22Rv1 (cell line): ENCODE measurements at regions not wholly inside any gene's neighbourhood (a gene's known extent, or its start where the extent isn't known, plus 50 kb on each side); places are given as distances from the start of the nearest gene placed in this dataset.

Experiments
- H3K27ac ChIP-seq: fragments of 450-650 bp; 2 replicates; pipeline ENCODE4 v1.5.1; 2017
- ZFX ChIP-seq: fragments of 450-650 bp; IDR thresholded peaks from 2 replicates; pipeline ENCODE4 v1.6.1; 2017; ENCODE audit warnings: antibody characterized with exemption, borderline replicate concordance
- TF ChIP-seq, protein P1 (sequence below): fragments of 450-650 bp; IDR thresholded peaks from 2 replicates; pipeline ENCODE4 v1.5.1; 2017; ENCODE audit warnings: mild to moderate bottlenecking

DNA sequence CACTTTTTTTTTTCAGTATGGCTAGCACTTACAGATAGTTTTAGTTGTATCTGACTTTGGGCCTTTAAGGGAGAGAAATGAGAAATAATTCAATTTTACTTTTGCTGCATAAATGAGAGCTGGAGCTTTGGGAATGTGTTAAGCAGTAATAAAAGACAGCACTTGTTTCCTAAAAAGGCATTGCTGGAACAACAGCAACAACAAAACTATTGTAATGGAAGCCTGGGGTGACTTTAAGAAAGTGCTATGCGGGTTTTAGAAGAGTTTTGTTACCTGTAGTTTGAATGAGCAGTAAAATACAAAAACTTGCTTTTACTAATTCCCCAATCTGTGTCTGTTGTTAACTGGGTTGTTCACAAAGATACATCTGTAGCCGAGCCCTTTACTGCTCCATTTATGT, 774.0 kb upstream of the ARPP21 start:
- TF ChIP-seq, protein P1, sequence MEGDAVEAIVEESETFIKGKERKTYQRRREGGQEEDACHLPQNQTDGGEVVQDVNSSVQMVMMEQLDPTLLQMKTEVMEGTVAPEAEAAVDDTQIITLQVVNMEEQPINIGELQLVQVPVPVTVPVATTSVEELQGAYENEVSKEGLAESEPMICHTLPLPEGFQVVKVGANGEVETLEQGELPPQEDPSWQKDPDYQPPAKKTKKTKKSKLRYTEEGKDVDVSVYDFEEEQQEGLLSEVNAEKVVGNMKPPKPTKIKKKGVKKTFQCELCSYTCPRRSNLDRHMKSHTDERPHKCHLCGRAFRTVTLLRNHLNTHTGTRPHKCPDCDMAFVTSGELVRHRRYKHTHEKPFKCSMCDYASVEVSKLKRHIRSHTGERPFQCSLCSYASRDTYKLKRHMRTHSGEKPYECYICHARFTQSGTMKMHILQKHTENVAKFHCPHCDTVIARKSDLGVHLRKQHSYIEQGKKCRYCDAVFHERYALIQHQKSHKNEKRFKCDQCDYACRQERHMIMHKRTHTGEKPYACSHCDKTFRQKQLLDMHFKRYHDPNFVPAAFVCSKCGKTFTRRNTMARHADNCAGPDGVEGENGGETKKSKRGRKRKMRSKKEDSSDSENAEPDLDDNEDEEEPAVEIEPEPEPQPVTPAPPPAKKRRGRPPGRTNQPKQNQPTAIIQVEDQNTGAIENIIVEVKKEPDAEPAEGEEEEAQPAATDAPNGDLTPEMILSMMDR = no peak
- no peak for TF ChIP-seq ZFX
- H3K27ac ChIP-seq = no peak overlapping the region

DNA sequence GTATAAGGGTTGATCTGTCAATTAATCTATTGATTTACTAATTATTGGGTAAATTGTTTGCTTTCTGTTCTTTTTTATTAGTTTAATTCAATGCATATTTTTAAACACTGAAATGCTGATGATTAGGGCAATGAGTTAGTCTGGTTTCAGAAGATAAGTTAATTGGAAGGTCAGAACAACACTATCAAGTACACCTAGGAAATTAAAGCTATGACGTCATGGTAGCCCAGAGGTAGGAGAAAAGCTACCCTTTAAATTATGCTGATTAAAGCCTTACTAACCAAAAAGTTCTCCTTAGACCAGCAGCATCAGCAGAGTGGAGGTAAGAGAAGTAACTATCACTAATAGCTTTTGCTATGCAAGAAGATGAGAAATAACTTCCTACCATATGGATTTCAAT, 770.4 kb upstream of the ARPP21 start:
- H3K27ac ChIP-seq = no peak overlapping the region
- TF ChIP-seq, protein P1 = no peak
- no peak for TF ChIP-seq ZFX

DNA sequence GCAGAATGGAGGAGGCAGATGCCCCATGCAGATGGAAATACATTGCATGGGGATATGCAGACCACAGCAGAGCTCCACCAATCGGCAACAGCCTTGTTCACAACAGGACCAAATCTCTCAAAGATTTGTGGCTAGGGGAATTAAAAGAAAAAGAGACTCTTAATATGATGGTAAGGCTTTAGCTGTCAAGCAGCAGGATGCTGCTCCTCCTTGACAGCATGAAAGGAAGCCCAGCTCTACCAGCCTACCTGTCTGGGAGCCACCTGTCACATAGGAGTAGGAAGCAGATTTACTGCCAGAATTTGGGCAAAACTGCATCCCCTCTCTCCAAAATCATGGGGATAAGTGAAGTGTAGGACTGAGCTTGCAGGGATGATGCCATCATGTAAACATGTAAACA, 769.6 kb upstream of the ARPP21 start:
- H3K27ac ChIP-seq = no peak overlapping the region
- TF ChIP-seq, protein P1 = no peak
- no peak for TF ChIP-seq ZFX

- no peak overlapping the region for H3K27ac ChIP-seq
- TF ChIP-seq, protein P1 = no peak
- TF ChIP-seq ZFX = no peak
These were observed 766.9 kb upstream of the ARPP21 start for GRCh38 chr3:34872406-34872805.

DNA sequence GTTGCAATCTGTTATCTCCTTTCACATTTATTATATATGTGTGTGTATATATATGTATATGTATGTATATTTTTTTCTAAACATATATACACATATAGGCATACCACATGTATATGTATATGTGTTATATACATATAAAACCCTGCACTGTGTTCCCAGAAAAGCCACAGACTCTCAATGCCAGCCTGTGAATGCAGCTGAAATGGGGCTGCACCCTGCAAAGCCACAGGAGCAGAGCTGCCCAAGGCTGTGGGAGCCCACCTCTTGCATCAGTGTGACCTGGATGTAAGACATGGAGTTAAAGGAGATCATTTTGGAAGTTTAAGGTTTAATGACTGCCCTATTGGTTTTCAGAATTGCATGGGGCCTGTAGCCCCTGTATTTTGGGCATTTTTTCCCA, 762.3 kb upstream of the ARPP21 start:
- H3K27ac ChIP-seq = no peak overlapping the region
- TF ChIP-seq, protein P1 = no peak
- no peak for TF ChIP-seq ZFX

GRCh38 chr3:34878488-34878887, 760.8 kb upstream of the ARPP21 start:
- TF ChIP-seq, protein P1 = no peak
- TF ChIP-seq ZFX = no peak

DNA sequence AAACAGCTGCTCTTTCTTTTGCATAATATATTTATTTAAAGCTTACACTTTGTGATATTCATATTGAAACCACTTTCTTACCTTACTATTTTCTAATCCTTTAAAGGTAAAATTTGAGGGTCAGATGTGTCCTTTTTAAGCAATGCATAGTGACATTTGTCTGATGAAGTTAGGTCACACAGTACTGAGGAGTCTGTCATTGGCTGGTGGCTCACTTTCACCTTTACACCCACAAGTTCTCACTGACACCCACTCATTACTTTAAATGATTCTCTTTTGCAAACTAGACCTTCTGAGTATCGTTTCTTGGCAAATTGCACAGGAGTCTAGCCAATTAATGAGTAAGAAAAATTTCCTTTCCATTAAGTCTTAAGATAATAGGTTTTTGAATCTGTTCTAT, 758.3 kb upstream of the ARPP21 start:
- no peak overlapping the region for H3K27ac ChIP-seq
- TF ChIP-seq, protein P1 = no peak
- TF ChIP-seq ZFX = no peak

More at GRCh38 chr3:34878488-34878887, 760.8 kb upstream of the ARPP21 start:
- no peak overlapping the region for H3K27ac ChIP-seq
